Stimulated activated naive CD8-positive, alpha-beta T cell treated with anti-CD3 and anti-CD28 coated beads, Interleukin-15, Interleukin-2, amounts not matched to agents 100 U/mL and 50 U/mL, for 24 hours (primary cell): ENCODE measurements at regions not wholly inside any gene's neighbourhood (a gene's known extent, or its start where the extent isn't known, plus 50 kb on each side); places are given as distances from the start of the nearest gene placed in this dataset.

Experiments used
- ATAC-seq: fragments of 150-1000 bp; cut with Tn5 transposase; one replicate; pipeline ENCODE4 v1.10.0; 2021
- DNase-seq: peaks from one replicate; pipeline ENCODE4 v3.0.0; 2021

DNA sequence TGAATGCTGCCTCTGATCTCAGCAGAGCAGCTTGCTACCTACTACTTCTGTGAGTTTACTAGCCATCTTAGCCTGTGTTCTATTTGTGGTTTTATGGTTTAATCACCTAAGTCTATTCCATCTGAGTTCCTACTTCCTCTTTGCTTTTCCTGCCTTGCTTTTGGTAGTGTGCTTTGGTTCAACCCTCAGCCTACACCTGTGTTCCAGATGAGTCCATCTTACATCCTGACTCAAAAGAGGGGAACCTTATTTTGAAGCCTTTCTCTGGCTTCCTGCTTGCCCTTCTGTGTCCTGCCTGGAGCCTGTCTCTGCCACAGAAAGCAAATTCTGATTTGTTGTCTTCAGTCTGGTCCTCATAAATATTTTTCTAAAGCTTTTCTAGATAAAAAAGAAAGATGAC lies 530.3 kb upstream of the MEX3C start:
- DNase-seq: no peak
- no peak for ATAC-seq

DNA sequence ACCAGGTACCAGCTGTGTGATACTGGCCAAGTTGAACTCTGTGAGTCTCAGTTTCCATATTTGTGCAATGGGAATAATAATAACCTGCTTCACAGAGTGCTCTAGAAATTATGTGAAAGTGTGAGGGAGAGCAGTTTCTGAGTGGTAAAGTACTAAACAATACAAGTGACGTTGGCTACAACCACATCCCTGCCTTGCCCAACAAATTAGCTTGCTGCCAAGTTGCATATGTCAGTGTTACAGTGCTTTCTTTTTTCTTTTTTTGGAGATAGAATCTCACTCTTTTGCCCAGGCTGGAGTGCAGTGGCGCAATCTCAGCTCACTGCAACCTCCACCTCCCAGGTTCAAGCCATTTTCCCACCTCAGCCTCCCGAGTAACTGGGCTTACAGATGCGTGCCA lies 533.6 kb upstream of the MEX3C start:
- ATAC-seq: no peak
- no peak for DNase-seq

DNA sequence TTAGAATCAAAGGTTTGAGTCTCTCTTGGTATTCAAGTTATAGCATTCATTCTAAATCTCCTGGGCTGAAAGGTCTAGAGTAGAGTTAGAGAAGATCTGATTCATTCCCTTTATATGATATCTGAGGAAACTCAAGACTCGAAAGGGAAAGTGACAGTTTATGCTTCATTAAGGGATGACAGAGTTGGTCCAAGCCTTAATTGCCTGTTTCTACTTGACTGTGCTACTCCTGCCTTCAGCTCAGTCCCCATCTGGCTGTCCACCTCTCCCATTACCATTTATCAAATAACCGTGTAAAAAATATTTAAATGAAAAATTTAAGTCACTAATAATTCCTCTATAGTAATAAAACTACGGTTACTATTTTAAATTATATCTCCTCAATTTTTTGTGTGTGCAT lies 537.1 kb upstream of the MEX3C start:
- DNase-seq: no peak
- no peak for ATAC-seq

DNA sequence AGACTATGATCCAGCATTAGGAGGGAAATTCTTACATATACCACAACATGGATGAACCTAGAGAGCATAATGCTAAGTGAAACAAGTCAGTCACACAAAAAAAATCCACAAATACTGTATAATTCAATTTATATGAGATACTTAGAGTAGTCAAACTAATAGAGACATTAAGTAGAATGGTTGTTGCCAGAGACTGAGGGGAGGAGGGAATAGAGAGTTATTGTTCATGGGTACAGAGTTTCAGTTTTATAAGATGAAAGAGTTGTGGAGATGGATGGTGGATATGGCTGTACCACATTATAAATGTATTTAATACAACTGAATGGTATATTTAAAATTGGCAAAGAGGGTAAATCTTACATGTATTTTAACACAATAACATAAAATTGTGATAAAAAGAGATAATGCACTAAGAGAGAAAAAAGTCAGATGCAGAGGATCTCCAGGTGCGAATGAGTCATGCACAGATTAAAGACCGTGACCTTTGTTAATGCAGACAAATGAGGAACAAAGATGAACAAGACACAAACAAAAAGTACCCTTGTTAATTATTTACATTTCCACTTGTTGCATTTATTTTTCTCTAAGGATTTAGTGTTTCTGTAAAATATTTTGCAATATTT lies 541.7 kb upstream of the MEX3C start:
- ATAC-seq (no peak), DNase-seq (no peak)

DNA sequence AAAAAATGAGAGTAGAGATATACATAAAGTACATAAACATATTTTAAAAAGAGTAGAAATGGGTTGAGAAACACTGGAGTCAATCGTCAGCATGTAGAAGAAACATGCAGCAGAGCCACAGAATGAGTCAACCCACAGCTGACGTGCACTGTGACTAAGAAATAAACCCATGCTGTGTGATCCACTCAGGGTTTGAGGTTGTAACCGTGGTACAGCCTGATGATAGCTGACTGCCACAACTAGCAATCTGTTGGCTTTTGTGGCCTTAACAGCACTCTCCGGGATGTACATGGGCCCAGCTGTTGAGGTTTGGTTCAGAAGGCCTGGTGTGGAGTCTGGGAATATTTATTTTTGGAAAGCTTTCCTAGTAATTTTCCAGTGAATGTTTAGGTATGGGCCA lies 554.4 kb upstream of the MEX3C start:
- no peak for ATAC-seq
- no peak for DNase-seq

DNA sequence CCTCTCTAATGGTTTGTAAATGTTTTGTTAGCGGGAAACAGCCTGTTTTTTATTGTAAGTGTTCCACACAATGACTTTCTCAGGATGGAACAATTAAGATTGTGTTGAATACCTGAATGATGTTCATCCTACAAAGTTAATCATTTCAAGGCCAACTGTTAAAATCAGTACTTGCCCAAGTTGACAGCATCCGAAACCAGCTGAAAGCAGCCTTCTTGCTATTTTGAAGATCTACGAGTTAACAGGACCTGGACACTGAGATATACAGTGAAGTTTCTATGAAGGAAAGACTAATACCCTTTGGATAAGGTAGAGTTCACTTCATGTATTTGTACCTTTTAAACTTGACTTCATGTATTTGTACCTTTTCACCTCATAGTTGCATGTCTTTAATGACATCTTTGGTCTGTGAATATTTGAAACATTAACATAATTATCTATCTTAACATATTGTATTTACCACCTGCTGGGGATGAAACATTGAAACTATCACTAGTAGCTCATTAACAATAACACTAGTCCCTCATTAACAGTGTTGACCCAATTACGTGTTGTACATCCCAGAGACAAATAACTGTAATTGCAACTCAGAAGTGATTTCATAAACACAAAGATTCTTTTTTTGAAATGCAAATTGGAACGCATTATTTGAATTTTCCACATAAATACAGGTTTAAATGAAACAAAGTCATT lies 556.0 kb upstream of the MEX3C start:
- no peak for DNase-seq
- no peak for ATAC-seq

DNA sequence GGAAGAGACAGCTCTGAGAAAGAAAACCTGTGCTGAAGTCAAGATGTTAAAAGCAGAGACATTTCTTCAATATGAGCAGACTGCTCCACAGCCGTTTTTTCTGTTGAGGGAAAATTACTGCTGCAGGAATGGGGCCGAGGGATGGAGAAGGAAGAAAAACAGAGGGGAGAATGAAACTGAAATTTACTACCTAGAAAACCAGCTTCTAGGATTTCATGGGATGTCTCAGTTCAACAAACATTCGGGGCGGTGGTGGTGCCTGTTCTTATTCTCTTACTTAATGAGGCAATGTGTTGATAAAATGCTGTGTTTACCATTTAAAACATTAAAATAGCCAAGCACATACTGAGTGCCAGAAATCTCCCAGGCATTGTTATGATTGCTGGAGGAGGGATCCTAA lies 557.1 kb upstream of the MEX3C start:
- ATAC-seq (no peak), DNase-seq (no peak)

DNA sequence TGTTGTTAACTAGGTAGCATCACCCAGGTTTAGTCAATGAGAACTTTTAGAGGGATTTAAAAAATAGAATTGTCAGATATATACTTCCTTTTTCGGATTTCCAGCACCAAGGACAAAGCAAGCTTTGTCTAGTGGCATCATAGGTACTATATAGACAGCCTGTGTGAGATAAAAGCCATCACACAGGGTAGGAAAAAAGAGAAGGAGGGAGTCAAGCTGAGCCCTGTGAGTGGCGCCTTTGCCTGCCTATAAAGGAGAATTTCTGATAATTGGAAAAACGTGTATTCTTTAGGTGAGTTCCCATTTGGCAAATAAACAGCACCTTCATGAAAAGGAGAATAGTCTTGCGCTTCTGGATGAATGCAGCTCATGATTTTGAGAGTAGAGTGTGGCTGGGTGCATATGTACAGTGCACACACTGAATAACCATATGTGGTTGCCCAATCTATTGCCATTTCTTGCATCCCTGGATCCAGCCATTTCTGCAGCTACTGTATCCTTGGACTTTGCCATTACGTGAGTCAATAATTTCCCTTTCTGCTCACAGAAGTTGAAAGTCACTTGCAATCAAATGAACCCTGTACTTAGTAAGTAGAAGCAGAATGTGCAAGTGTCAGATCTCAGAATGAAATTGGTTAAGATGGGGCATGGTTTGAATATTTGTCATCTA lies 559.9 kb upstream of the MEX3C start:
- ATAC-seq (no peak), DNase-seq (no peak)

DNA sequence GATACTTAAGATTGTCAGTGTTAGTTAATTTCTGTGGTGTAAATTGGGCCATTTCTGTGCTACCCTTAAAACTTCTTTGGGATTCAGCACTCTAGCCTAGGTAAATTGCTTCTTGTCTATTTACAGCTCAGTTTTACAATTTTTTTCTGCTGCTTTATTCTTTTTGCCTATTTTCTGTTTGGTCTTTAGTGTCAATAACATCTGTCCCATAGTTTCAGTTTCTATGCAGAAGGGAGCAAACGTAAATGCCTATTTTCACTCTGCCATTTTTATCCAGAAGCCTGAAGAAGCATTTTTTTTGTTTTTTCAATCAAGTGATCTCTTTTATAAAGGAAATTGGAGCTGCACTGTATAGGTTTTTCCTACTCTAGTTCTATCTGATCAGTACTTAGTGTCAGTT lies 564.9 kb upstream of the MEX3C start:
- ATAC-seq: no peak
- DNase-seq: no peak

DNA sequence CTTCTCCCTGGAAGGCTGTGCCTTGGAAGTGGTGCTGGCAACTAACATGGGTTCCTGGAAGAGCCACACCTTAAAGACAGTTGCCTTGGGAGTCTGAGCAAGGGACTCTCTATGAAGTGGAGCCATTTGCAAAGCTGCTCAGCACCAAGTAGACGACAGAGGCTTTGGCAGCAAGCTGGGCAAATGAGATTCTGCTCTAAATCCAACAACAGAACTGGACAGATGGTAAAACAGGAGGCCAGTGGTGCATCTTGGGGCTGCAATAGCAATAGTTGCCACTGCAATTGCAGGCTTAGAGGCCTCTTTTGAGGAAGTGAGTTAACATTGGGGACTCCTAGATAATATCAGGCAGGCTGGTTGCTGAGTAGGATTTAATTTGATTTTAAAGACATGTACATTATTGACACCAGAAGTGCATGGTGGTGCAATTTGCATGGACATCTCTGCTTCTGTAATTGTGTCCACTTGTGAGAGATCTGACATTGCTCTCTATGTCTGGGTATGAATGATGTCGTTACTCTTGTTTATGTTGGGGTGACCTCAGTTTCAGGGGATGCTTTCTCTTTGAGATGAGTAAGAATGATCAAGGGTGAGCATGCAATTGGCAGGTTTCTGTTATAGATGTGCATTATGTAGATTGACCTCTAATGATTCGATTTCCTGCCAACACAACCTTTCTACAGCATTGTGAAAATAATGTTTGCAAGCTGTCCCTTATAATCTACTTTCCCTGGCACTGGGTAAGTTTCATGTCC lies 568.3 kb upstream of the MEX3C start:
- no peak for ATAC-seq
- no peak for DNase-seq

DNA sequence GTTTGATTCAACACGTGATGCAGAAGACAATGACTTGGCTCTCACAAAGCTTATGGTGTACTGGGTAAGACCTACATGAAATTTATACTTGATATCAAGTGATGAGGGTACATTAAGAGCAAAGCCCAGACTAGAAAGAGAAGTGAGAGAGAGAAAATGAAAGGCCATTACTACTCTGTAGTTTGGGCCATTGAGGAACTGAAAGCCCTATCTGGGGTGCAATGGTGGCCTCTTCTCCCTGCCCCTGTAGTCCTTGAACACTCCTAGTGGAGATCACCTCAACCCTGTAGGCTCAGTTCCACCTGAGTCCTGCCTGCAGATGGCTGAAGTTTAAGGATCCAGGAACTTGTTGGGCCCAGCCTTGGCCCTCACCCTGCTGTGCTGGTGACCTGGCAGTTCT lies 569.8 kb upstream of the MEX3C start:
- DNase-seq: no peak
- no peak for ATAC-seq

DNA sequence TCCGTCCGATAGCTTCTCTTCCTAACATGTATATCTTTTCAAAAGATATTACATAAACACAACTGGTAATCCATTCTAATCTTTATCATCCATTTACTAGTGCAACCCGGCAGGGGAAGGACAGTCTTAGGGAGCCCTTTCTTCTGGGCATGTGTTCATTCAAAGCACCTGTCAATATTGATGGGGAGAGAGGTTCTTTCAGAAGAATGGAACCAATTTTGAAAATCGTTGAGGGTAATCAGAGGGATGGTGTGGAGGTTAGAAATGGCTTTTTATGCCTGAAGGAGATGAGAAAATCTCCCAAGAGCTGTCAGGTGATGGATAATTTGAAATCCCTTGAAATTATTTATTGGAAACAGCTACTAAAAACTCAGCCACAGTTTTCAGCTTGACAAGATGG lies 561.9 kb upstream of the DCC start:
- no peak for DNase-seq
- no peak for ATAC-seq

DNA sequence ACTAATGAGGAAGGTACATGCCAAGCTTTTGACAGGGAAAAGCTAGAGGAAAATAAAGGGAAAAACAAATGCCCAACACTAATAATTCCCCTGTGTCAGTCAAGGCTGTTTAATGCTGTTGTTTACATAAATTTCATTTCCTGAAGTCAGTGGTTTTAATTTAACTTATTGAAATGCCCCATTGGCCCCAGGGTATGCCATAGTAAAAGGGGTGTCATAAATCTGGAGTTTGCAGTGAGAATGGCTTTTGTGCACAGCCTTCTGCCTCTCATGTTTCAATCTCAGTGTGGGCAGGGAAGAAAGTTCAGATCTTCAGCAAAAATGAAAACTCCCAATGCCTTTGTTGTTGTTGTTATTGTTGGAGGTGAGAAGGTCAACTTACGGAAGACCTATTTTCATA lies 550.1 kb upstream of the DCC start:
- no peak for ATAC-seq
- no peak for DNase-seq

DNA sequence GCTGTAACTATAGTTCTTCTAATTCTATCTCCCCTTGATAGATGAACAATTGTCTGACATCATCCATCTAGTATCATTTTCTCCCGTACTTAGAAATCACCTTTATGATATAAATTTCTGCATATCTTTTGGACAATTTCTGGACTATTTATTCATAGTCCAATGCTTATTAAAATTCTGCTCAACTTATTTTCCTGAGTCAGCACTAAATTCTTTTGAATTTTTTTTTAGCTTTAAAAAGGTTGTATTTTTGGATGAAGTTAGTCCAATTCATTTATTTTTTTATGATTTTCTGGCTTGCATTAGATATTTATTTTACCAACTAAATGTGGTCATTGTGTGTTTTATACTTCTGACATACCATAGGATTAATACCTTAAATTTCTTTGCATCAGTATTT lies 538.5 kb upstream of the DCC start:
- ATAC-seq: no peak
- no peak for DNase-seq

DNA sequence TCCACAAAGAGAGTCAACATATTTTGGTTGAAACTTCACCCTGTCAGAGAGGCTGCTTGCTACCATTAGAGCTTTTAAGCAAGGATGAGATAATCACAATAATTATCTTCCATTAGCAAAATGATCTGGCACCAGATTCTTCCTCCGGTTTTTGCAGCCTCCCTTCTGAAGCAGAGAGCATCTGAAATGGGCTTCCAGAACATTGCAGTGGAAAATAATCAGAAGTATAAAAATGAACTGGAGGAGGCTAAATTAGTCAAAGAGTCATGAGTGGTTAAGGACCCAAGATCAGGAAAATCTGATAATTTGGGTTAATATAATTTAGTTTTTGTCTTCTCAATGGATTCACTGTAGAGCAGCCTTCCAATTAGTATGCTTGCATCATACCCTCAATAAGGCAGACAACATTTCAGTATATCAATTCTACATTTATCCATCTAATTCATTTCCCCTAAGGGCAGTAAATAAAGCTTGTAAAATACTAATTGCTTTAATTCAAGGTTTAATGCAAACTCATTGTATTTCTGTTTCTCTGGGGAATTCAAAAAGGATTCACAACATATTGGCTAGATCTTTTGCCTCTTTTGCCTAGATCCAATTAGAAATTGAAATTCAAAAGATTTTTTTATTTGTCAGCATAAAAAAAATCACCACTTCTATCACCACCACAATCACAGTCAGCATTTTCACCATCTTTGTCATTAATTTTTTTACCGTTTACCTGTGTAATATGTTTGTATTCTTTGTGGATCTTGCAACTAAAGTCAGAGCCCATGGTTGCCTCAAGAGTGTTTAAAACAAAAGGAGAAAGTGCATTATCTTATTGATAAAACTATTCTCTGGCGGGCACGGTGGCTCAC lies 537.2 kb upstream of the DCC start:
- ATAC-seq (no peak), DNase-seq (no peak)

DNA sequence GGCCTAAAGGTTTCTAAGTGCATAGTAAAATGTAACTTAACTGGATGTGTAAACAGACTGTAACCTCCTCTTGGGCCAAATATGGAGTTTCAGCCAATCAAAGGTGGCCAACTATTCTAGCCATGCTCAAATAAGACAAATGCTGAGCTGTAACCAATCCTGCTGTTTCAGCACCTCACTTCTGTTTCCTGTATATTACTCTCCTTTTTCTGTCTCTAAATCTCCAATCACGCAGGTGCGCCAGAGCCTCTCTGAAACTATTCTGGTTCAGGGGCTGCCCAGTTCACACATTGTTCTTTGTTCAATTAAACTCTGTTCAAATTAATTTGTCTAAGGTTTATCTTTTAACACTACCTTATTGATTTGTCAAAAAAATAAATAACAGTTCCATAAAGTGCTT lies 532.7 kb upstream of the DCC start:
- DNase-seq (no peak), ATAC-seq (no peak)

DNA sequence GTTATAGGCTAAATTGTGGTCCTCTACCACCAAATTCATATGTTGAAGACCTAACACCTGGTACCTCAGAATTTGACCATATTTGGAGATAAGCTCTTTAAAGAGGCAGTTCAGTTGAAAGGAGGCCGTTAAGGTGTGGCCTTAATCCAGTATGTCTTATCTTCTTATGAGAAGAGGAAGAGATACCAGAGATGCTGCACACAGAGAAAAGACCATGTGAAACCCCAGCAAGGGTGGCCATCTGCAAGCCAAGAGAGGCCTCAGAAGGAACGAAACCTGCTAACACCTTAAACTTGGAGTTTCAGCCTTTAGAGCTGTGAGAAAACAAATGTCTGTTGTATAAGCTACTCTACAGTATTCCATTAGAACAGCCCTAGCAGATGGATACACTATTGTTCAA lies 528.1 kb upstream of the DCC start:
- DNase-seq (no peak), ATAC-seq (no peak)

DNA sequence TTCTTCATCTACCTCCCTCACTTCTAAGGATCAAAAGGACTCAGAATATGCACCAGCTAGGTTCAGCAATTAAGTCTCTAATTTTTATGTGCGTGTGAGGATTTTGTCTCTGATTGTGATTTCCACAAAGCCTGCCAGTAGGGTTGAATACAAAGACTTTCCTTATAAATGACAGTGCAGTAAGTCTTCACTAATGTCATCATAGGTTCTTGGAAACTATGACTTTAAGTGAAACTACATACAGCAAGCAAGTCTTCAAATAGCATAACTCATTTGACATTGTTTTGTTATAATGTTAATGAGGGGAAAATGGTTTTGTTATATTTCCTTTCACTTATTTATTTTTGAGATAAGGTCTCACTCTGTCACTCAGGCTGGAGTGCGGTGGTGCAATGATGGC lies 526.3 kb upstream of the DCC start:
- no peak for DNase-seq
- no peak for ATAC-seq

DNA sequence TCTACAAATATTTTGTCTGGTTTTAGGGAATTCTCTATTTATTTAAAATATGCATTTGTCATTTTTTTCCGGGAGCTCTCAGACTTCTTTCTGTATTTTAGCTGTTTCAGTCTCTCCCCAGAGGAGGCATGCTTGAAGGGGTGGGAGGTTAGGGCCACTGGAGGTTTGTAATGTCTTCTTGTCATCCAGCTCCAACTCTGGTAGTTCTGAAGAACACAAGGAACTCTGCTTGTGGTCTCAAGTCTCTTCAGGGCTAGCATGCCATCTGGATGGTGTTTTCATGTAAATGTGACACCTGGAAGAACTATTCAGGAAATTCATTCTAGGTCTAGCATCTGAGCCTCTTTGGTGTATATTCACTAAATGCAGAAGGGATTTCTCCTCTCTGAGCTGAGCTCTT lies 518.4 kb upstream of the DCC start:
- DNase-seq (no peak), ATAC-seq (no peak)

DNA sequence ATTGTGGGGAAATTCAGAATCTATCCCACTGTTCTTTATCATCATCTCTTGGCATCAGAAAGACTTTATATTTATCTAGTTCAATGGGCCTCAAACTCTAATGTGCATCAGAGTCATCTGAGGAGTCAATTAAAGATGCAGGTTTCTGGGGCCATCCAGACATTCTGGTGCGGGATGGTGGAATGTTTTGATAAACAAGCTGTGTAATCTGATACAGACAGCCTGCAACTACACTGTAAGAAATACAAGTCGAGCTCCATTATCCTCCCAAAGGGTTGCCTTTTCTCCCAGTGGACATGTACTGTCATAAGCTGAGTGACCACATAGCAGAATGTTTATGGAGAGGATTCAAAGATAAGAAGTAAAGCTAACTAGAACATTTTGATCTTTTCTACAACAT lies 515.3 kb upstream of the DCC start:
- no peak for DNase-seq
- no peak for ATAC-seq

DNA sequence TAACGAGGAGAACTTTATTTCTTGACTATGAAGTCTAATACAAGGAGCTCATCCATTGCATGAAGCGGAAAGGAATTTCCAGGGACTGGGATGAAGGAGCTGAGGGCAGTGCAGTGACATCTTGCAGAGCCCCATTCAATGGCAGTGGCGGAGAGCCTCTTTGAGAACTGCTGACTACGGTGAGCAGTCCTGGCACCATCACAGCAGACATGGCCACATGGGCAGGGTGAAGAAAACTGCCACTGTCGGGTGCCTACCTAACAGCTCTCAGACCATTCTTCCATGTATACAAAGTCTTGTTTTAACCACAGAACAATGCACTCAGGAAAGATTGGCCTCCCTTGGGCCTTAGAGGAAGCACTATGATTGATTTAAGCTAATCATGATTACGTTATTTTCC lies 506.1 kb upstream of the DCC start:
- DNase-seq (no peak), ATAC-seq (no peak)

DNA sequence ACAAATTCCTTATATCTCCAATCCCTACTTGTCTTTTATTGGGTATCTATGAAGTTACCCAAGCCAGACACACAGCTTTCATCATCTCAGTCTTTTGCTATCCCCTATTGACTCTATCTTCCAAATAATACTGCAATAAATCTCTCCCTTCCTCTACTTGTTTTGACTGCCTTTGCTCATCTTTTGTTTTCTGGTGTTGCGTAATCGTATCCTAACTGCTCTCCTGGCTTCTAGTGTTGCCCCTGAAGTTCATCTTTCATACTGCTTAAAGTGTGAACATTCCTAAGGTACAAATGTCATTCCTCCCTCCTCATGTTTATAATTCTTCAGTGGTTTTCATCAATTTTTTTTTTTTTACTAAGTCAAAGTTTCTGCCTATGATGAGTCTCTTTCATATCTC lies 491.3 kb upstream of the DCC start:
- DNase-seq (no peak), ATAC-seq (no peak)
